Neural crest cell (in vitro differentiated cells): ENCODE measurements at regions not wholly inside any gene's neighbourhood (a gene's known extent, or its start where the extent isn't known, plus 50 kb on each side); places are given as distances from the start of the nearest gene placed in this dataset.

Experiments used
- DNase-seq: peaks from one replicate; pipeline ENCODE4 v3.0.0; 2021; ENCODE audit warnings: low read depth, mixed read lengths, low spot score
- H3K27ac Mint-ChIP-seq: one replicate; pipeline ENCODE4 v1.8.0; 2021; ENCODE audit warnings: mild to moderate bottlenecking, mixed read lengths; ENCODE audit not compliant: unreplicated experiment
- H3K27me3 Mint-ChIP-seq: 2 replicates; pipeline ENCODE4 v1.8.0; 2021; ENCODE audit warnings: low read depth, mild to moderate bottlenecking, mixed read lengths
- H3K36me3 Mint-ChIP-seq: 2 replicates; pipeline ENCODE4 v1.8.0; 2021; ENCODE audit warnings: low read depth, mild to moderate bottlenecking, mixed read lengths
- H3K4me1 Mint-ChIP-seq: 2 replicates; pipeline ENCODE4 v1.8.0; 2021; ENCODE audit warnings: mixed read lengths
- H3K4me3 Mint-ChIP-seq: one replicate; pipeline ENCODE4 v1.8.0; 2021; ENCODE audit warnings: mild to moderate bottlenecking, mixed read lengths
- H3K9me3 Mint-ChIP-seq: 2 replicates; pipeline ENCODE4 v1.8.0; 2021; ENCODE audit warnings: mixed read lengths
- CTCF ChIP-seq: fragments of 200-600 bp; sonication (generic); conservative IDR thresholded peaks from 2 replicates; pipeline ENCODE4 v1.5.0; 2021; ENCODE audit warnings: antibody characterized with exemption, mild to moderate bottlenecking

- Mint-ChIP-seq H3K4me1 (peaks cover 9% of the 10 kb centered on the region), H3K27ac (no peak overlapping the region), H3K27me3 (no peaks in the 10 kb centered on the region), H3K36me3 (no peaks in the 10 kb centered on the region), H3K4me3 (no peak overlapping the region), H3K9me3 (peaks cover 2% of the 10 kb centered on the region)
- DNase-seq, result no peak
- TF ChIP-seq CTCF, result no peak
Observed at GRCh38 chr10:62671104-62671503, 133.4 kb upstream of the ADO start.

GRCh38 chr10:62681211-62681940, 123.1 kb upstream of the ADO start:
- peak; percentile 42 for TF ChIP-seq CTCF
- DNase-seq, result no peak
- H3K27ac Mint-ChIP-seq, result no peak overlapping the region
- H3K9me3 Mint-ChIP-seq, result peaks cover 15% of the 10 kb centered on the region
- no peak overlapping the region for H3K4me3 Mint-ChIP-seq
- peaks cover 34% of the 10 kb centered on the region for H3K4me1 Mint-ChIP-seq
- peaks cover 15% of the 10 kb centered on the region for H3K36me3 Mint-ChIP-seq
- H3K27me3 Mint-ChIP-seq, result no peaks in the 10 kb centered on the region

GRCh38 chr10:62684911-62685310, 119.6 kb upstream of the ADO start:
- H3K27ac Mint-ChIP-seq, result peak overlapping the region; percentile 94
- H3K27me3 Mint-ChIP-seq, result no peaks in the 10 kb centered on the region
- peak overlapping the region; percentile 36 for H3K4me3 Mint-ChIP-seq
- peaks cover 43% of the 10 kb centered on the region for H3K4me1 Mint-ChIP-seq
- peaks cover 16% of the 10 kb centered on the region for H3K9me3 Mint-ChIP-seq
- peaks cover 9% of the 10 kb centered on the region for H3K36me3 Mint-ChIP-seq
- no peak for TF ChIP-seq CTCF
- no peak for DNase-seq

- H3K9me3 Mint-ChIP-seq, result peaks cover 19% of the 10 kb centered on the region
- TF ChIP-seq CTCF, result no peak
- peaks cover 57% of the 10 kb centered on the region for H3K4me1 Mint-ChIP-seq
- DNase-seq, result no peak
- no peaks in the 10 kb centered on the region for H3K27me3 Mint-ChIP-seq
- H3K27ac Mint-ChIP-seq, result no peak overlapping the region
- no peak overlapping the region for H3K4me3 Mint-ChIP-seq
- peaks cover 9% of the 10 kb centered on the region for H3K36me3 Mint-ChIP-seq
Observed at GRCh38 chr10:62687230-62687748, 117.2 kb upstream of the ADO start.

- H3K4me3 Mint-ChIP-seq, result no peak overlapping the region
- no peak for TF ChIP-seq CTCF
- H3K27ac Mint-ChIP-seq, result no peak overlapping the region
- H3K27me3 Mint-ChIP-seq, result no peaks in the 10 kb centered on the region
- peaks cover 53% of the 10 kb centered on the region for H3K4me1 Mint-ChIP-seq
- H3K9me3 Mint-ChIP-seq, result peaks cover 17% of the 10 kb centered on the region
- peaks cover 6% of the 10 kb centered on the region for H3K36me3 Mint-ChIP-seq
- DNase-seq, result no peak
Observed at GRCh38 chr10:62688971-62689700, 115.4 kb upstream of the ADO start.
